Hematopoietic multipotent progenitor cell treated with erythropoietin and hydrocortisone succinate and interleukin-3 and kit ligand, for 17 days (in vitro differentiated cells): ENCODE measurements at regions not wholly inside any gene's neighbourhood (a gene's known extent, or its start where the extent isn't known, plus 50 kb on each side); places are given as distances from the start of the nearest gene placed in this dataset.

Experiments
- DNase-seq: peaks from one replicate; pipeline ENCODE4 v3.0.0-alpha.2; 2015; ENCODE audit warnings: low spot score

DNA sequence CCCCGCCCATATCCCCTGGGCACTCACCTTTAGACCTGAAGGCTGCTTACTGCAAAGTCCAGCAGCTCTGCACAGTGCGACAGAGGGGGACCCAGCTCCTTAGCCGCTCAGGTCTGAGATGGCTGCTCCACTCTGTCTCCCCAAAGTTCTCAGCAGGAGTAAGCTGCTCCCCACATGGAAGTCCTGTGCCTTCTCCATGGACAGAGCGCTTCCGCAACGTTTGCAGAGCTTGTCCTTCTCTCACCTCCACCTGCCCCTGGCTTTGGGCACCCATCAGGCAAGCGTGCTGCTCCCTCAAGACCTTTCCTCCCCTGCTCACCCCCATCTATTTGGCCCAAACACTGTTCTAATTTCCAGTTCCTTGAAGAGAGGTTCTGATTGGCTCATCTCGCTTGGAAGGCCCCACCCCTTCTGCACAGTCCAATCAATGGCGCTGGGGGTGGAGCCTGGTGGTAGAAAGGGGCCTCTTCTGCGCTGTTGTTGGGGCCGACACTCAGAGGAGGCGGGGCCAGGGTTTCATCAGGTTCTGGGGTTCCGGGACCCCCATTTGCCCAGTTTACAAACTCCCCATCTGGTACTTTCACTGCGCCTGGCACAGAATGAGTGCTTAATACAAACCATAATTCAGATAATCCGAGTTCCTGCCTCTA is 137.2 kb downstream of the CYLD start:
- DNase-seq = no peak

DNA sequence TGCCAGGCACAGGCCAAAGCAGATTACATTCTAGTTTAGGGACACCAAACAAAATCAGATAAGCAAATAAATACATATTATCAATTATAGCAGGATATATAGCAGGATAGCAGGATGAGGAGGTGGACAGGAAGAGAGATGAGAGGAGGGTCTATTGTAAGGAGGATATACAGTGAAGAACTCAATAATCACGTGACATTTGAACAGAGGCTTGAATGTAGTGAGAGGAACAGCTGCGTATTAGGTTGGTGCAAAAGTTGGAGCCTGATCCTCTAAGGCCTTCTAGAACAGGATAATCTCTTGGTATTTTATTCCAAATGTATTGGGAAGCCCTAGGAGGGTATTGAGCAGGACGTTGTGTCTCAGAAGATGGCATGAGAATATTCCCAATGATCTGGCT is 136.7 kb downstream of the CYLD start:
- DNase-seq = no peak

DNA sequence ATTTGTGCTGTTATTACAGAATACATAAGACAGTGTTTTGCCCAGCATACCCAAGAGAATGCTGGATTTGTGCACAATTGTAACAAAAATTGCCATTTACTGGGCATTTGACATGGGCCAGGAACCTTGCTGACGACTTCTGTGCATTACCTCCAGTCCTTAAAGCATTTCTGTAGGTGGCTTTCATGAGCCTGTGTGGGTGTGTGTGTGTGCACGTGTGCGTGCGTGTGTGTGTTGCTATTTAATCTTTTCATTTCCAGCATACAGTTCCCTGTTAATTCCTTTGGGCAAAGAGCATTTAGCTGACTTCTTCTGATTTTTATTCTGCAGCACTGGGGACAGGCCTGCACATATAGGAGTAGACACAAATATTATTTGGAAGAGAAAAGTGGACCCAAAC is 134.4 kb downstream of the CYLD start:
- no peak for DNase-seq

DNA sequence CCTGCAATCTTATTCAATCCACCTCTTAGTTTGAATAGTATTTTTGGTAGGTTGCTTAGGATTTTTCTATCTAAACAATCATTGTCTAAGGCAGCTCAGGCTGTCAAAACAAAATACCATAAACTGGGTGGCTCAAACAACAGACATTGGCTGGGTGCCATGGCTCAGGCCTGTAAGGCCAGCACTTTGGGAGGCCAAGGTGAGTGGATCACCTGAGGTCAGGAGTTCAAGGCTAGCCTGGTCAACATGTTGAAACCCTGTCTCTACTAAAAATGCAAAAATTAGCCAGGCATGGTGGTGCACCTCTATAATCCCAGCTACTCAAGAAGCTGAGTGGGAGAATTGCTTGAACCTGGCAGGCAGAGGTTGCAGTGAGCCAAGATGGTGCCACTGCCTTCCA is 126.7 kb downstream of the CYLD start:
- DNase-seq = no peak

DNA sequence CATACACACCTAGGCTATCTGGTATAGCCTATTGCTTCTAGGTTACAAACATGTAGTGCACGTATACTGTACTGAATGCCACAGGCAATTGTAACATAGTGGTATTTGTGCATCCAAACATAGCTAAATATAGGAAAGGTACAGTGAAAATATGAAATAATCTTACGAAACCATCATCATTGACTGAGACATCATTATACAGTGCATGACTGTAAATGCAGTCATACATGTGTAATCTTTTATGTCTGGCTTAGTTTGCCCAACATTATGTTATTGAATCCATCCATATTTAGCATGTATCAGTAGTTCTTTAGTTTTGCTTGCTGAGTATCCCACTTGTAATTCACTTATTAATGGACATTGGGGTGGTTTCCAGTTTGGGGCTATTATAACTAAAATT is 124.9 kb downstream of the CYLD start:
- DNase-seq = no peak

DNA sequence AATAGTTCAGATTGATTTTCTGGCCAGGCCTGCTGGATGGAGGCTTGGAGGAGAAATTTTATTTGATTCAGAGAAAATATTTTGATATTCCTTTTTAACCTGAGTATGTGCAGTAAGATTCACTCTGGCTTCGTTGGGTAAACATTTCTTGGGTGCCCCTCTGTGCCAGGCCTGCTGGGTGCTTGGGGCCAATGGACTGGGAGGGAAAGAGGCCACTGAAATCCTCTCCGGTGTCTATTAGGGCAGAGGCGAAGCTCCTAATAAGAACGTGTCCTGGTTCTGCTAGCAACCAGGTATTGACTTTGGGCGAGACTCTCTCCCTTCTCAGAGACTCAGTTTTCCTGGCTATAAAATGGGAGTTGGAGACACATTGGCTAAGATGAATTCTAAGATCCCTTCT is 122.5 kb downstream of the CYLD start:
- no peak for DNase-seq

DNA sequence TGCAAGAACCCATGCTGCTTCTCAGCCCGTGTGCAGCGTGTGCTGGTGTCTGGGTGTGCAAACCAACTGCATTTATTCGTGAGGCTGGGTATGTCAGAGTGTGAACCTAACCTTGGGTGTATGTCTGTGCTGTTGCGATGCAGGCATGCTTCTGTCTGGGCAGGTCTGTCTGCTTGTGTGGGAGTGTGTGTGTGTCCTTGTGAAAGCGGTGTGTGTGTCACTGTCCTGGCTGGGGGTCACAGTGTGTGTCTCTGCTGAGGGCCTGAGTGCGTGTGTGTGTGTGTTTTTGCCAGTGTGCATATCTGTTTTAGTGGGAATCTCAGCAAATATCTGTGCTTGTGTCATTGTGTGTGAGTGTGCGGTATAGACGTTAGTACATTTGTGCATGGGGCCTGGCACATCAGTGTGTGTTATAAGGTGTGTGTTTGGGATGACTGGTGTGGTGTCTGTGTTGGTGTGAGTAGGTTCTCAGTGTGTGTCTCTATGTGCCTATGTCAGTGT is 121.8 kb downstream of the CYLD start:
- DNase-seq = no peak

DNA sequence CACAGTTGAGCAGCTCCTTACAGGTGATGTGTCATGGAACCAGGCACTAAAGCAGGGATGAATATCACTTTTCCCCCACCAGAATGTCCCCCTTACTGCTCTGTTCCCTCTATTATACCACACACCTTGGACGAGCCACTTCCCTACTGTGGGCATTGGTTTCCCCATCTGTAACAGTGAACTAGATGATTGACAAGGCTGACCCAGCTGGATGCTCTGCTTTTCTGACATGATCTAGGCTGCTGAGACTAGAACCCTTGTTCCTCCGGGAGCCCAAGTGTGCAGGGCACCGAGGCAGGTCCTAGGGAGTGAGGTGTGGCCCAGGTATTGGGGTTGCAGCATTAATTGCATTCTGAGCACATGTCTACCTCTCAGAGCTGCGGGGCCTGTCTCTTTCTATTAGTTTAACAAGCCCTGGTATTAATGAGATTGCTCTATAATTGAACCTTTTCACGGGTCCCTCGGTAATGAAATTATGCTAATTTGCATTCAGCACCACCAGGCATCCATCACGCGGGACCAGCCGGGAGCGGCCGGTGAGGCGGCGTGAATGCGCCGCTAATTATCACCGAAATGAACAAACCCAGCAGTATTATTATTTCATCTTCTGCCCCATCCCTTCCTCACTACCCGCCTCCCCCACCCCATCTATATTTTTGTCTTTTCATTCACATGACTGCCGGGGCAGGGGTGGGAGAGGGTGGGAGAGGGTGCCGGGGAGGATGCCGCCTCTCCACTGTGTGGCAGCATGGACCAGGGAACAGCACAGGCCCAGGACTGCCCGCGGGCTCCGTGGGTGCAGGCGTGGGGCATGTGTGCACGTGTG is 121.1 kb downstream of the CYLD start:
- DNase-seq = no peak

DNA sequence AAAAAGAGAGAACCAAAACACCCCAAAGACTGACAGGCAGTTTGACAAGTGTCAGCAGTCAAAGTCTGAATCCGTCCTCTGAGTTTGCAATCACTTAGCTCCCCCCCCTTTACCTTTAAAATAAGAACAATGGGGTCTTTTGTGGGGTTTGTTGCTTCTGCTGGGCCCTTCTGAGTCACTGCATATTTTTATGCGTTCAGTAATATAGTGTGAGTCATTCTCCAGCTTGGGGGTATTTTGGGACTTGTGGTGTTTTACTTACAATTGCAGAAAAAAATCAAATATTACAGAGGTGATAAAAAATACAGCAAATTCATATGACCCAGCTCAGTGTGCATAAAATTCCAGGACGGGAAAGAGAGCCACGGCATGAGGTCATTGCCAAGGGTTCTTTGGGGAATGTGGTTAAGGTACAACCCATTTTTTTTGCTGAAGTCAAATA is 120.1 kb downstream of the CYLD start:
- DNase-seq = no peak

DNA sequence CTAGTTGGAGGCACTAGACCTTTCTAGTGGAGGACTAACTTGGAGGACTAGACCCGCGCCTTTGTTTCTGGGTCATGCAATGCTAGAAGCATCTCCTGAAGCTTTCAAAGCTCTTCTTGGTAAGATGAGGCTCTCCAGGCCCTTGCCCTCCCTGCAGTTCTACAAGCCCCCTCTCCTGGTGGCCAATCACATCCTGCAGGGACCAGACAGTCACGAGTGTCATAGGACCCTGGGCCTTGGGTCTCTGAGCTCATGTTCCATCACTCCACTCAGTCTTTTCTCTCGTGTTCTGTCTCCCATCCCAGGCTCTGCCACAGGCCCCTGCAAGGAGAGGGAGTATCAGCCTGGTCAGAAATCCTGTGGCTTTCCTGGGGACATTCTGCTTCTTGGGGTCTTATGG is 119.6 kb downstream of the CYLD start:
- DNase-seq = no peak

DNA sequence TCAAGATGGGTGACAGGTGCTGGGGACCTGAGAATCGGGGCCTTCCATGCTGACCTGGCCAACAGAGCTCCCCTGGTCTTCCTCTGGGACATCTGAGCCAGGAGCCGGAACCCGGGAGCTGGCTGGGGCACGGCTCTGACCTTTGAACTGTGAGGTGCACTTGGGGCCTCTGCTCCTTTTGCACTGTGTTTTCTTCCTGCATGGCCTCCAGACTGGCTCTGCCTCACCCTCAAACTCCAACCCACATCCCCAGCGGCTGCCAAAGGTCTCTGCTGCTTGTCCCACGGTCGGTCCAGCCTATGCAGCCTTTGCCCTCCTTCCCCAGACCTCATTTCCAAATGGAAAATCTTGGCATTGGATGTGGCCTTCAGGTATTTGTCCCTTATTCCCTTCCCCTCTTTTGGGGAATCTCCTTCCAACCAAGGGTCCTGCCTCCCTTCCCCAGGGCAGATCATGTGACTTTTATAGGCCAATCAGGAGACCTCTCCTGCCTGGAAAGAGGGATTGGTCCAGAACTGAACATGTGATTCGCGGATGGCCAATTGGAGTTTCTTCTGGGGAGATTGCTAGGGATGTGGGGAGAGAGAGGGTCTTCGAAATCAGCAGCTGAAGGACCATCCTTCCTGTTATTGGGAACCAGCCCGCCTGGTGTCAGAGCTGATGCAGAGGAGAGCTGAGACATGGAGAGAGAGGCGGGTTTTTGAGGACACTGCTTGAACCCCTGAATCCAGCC is 117.9 kb downstream of the CYLD start:
- no peak for DNase-seq

DNA sequence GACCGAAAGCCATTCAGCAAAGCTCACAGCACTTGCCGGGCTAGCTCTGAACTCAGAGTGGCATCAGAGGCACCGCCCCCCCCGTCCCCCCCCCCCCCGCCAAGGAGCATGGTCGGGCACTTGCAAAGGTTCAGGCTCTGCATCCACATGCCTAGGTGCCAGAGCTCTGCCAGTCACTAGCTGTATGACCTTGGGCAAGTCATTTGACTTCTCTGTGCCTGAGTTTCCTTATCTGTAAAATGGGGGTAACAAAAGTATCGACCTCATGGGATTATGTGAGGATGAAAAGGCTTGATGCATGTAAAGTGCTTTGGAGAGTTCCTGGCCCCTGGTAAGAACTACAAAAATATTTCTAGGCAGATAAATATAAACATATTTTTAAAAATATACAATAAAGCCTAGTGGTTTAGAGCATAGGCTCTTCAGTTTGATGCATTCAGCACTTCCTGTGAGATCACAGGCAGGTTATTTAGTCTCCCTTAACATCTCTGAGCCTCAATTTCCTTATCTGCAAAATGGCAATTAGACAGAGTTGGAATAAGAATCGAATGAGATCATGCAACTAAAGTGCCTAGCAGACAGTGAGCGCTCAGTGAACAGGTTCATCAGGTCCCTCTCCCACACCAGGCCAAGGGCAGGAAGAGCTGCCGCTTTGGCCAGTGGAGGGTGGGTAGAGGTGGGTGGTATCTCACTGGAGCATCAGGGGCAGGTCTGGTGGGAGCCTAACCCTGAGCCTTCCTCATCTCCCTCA is 117.2 kb downstream of the CYLD start:
- no peak for DNase-seq

DNA sequence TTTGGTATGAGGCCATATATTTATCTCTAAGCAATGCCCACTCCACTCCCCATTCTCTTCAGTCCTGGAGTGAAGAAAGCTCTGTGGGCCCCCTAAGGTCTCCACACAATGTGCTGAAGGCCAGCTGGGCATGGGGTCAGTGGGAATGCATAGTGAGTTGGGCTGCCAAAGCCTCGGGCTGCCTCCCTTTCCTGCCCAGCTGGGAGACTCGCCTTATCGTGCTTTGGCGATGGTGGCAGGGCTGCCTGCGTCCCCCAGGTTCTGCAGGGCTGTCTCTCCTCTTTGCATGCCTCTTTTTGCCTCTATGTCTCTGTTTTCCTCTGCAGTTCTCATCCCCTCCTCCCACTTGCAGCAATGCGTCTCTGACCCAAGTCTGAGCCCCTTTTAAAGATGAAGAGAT is 116.5 kb downstream of the CYLD start:
- DNase-seq = no peak

DNA sequence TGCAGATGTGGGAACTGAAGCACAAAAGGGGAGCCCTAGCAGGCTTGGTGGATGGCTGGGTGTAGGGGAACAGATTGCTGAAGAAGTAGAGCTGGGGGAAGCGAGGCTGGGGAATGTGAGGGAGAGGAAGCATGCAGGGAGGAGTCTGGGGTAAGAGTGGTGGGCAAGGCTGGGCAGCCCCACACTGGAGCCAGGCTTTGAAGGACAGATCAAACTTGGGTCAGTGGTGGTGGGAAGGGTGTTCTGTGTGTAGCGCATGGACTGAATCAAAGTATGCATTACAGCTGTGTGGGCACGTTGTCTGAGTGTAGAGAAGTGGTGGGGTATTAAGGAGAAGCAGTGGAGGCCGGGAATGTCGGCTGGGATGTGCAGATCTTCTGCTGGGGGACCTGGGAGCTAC is 116.0 kb downstream of the CYLD start:
- DNase-seq = no peak

DNA sequence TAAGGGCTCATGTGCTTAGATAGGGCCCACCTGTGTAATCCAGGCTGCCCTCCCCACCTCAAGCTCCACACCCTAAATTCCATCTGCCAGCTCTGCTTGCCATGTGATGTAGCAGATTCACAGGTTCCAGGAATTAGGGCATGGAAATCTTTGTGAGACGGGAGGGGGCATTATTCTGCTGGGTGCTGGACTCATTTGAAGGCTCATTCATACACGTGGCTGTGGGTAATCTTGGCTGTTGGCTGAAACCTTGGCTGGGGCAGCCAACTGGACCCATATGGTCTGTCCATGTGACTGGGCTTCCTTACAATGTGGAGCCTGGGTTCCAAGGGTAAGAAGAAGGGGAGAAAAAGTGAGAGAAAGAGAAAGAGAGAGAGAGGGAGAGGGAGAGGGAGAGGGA is 115.1 kb downstream of the CYLD start:
- DNase-seq = no peak

DNA sequence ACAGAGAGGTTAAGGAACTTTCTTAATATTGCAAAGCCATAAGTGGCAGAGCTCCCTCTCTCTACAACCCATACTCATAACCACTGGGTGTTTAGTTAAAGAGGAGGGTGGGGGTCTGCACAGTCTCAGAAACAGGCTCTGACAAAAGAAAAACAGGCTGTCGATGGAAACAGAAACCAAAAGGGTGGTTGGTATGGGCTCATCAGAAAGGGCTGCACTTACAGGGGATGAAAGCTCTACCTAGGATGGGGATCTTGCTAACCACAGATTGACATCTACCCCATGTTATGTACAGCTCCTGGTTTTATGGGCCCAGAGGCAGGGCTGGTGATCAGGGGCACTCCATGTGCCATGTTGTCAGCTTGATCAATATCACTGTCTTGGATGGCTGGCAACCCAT is 111.4 kb downstream of the CYLD start:
- no peak for DNase-seq
